ENCODE measurements at regions not wholly inside any gene's neighbourhood (a gene's known extent, or its start where the extent isn't known, plus 50 kb on each side); places are given as distances from the start of the nearest gene placed in this dataset.

DNA sequence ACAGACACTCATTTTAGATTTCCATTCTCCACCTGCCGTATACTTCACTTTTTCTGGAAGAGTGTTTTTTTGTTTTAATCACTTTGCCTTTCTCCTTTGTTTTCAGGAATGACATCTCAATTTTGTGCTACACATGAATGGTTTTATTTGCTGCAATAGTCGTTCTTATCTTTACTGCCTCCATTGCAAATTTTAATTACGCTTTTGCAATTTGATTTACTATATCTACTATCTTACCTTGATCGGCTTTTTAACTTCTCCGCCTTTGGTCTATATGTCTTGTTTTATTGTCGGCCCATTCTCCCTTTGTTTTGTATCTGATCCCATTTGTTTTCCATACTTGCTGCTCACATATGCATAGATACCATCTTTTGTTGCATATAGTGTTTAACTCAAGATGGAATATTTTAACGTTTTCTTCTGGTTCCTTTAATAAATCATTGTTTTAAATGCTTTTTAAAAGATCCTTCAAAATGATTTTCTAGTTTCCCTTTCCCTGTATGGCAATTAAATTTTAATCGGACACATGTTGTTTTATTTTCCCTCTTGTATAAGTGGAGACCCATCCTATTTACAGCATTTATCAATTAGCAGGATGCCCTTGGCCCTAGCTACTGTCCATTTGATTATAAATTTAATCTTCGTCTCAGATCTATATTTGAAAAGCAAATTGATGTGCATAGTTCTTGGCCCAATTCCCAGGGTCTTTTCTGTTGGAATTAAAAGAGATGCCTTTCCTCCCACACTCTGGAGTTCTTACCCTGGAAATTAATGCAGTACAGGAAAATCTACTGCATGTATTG, 97.2 kb upstream of the CNTN4 start:
- WGBS, 2 donors, result 84 to 85% methylated on average over 9 of the region's 9 CpGs
- no peak overlapping the region for H3K27ac ChIP-seq
- TF ChIP-seq, protein P1, sequence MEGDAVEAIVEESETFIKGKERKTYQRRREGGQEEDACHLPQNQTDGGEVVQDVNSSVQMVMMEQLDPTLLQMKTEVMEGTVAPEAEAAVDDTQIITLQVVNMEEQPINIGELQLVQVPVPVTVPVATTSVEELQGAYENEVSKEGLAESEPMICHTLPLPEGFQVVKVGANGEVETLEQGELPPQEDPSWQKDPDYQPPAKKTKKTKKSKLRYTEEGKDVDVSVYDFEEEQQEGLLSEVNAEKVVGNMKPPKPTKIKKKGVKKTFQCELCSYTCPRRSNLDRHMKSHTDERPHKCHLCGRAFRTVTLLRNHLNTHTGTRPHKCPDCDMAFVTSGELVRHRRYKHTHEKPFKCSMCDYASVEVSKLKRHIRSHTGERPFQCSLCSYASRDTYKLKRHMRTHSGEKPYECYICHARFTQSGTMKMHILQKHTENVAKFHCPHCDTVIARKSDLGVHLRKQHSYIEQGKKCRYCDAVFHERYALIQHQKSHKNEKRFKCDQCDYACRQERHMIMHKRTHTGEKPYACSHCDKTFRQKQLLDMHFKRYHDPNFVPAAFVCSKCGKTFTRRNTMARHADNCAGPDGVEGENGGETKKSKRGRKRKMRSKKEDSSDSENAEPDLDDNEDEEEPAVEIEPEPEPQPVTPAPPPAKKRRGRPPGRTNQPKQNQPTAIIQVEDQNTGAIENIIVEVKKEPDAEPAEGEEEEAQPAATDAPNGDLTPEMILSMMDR (IDR thresholded peaks at IDR 0.05), result no peak
- H3K36me3 ChIP-seq, result no peaks in the 10 kb centered on the region
- peaks cover 0 to 17% (median 0%) of the 10 kb centered on the region in 11 donors for H3K9me3 ChIP-seq
- H3K4me1 ChIP-seq, result no peaks in the 10 kb centered on the region
- DNase-seq (no peak), ATAC-seq (no peak)
- no peaks in the 10 kb centered on the region for H3K27me3 ChIP-seq
- H3K4me3 ChIP-seq, result no peak overlapping the region
- intact Hi-C loops (cut with DNase I), result no loop called here

DNA sequence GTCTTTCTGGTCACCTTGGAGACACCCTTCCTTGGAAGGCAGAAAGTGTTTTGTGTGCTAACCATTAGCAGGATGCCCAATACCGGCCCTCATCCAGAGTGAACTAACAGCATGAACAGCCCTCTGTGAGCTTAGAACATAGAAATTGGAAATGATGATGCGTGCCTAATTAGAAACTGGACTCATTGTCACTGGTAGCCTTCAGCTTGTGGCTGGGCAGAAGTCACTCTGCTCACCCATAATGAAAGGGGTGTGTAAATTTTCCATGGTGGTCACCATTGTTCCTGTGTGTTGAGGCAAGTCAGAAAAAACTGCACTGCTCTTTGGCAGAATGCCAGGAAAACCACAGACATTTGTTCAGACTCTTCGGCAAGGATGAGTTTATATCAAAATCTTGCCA, 74.7 kb upstream of the CNTN4 start:
- no peak for DNase-seq

DNA sequence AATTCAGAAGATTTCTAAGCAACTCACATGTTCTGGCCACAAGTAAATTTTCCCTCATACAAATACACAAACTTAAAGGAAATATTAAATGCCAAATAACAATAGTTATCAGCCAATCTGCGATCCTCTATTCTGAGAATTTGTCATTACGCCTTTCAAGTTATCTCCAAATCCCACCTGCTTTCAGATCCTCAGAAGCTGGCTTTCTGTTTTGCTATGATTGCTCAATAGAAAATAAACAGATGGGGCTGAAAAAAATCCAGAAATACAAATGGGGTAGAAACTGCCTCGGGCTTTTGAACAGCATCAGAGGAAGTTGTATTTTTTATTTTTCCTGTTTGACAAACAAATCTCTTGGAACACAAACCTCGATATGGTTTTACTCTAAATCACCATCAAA, 74.0 kb upstream of the CNTN4 start:
- Histone ChIP-seq H3K36me3 (no peaks in the 10 kb centered on the region), H3K9me3 (peaks cover 0 to 7% (median 0%) of the 10 kb centered on the region in 11 donors), H3K4me1 (no peaks in the 10 kb centered on the region), H3K27me3 (peaks cover 0 to 3% (median 0%) of the 10 kb centered on the region in 7 donors), H3K27ac (no peak overlapping the region), H3K4me3 (no peak overlapping the region)
- no peak for ATAC-seq
- TF ChIP-seq, protein P1 (IDR thresholded peaks at IDR 0.05), result no peak
- WGBS, 2 donors, result 66 to 72% methylated on average over 4 of the region's 4 CpGs
- intact Hi-C loops (cut with DNase I), result no loop called here
- no peak for DNase-seq

More for the DNA sequence above, 74.7 kb upstream of the CNTN4 start:
- Histone ChIP-seq H3K9me3 (peaks cover 0 to 4% (median 0%) of the 10 kb centered on the region in 11 donors), H3K27ac (no peak overlapping the region), H3K27me3 (peaks cover 0 to 3% (median 0%) of the 10 kb centered on the region in 7 donors), H3K36me3 (no peaks in the 10 kb centered on the region), H3K4me1 (no peaks in the 10 kb centered on the region), H3K4me3 (no peak overlapping the region)
- TF ChIP-seq, protein P1 (IDR thresholded peaks at IDR 0.05), result no peak
- ATAC-seq, result no peak
- 71 to 74% methylated on average over 3 of the region's 3 CpGs for WGBS, 2 donors
- intact Hi-C loops (cut with DNase I), result no loop called here

DNA sequence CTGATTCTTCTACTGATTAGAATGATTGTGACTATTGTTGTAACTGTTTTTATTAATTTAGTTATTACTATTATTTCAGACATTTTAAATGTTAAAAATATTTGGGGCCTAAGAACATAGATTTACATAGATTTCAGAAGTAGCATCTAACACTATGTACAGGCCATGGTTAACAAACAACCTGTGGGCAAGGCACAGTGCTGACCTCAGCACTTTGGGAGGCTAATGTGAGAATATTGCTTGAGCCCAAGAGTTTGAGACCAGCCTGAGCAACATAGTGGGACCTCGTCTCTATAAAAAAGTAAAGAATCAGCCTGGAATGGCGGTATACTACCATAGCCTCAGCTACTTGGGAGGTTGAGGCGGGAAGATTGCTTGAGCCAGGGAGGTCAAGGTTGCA, 69.1 kb upstream of the CNTN4 start:
- no peaks in the 10 kb centered on the region for H3K4me1 ChIP-seq
- intact Hi-C loops (cut with DNase I), result no loop called here
- no peaks in the 10 kb centered on the region for H3K36me3 ChIP-seq
- no peak overlapping the region for H3K4me3 ChIP-seq
- peaks cover 0 to 3% (median 0%) of the 10 kb centered on the region in 7 donors for H3K27me3 ChIP-seq
- no peak overlapping the region for H3K27ac ChIP-seq
- TF ChIP-seq, protein P1 (IDR thresholded peaks at IDR 0.05), result no peak
- no peak for ATAC-seq
- no peak for DNase-seq
- WGBS, 2 donors, result 91 to 92% methylated on average over 3 of the region's 3 CpGs
- peaks cover 0 to 11% (median 0%) of the 10 kb centered on the region in 11 donors for H3K9me3 ChIP-seq
